ENCODE measurements at regions not wholly inside any gene's neighbourhood (a gene's known extent, or its start where the extent isn't known, plus 50 kb on each side); places are given as distances from the start of the nearest gene placed in this dataset.
"Not testable (repeated sequence)": the region's sequence is repeated elsewhere in the genome, so short reads cannot be mapped to it uniquely, and the experiment has no call there.

- DNase-seq; H3K9me3 Mint-ChIP-seq (ENCODE audit: low read depth); H3K27me3 Mint-ChIP-seq; ATAC-seq; H3K4me1 Mint-ChIP-seq; H3K27ac Mint-ChIP-seq; intact Hi-C loops (cut with DNase I, micrococcal nuclease); POLR2A ChIA-PET; H3K4me3 Mint-ChIP-seq; CTCF ChIA-PET; H3K36me3 Mint-ChIP-seq (ENCODE audit: low read depth): not testable (repeated sequence)
These were observed 439.1 kb upstream of the CA10 start for GRCh38 chr17:52597452-52598215.

GRCh38 chr17:52594516-52594915 lies 436.0 kb upstream of the CA10 start:
- no peak for DNase-seq
- no peaks in the 10 kb centered on the region for H3K36me3 Mint-ChIP-seq (ENCODE audit: low read depth)
- H3K27ac Mint-ChIP-seq, result no peak overlapping the region
- intact Hi-C loops (cut with DNase I, micrococcal nuclease), result no loop called here
- H3K9me3 Mint-ChIP-seq (ENCODE audit: low read depth), result peaks cover 14% of the 10 kb centered on the region
- ATAC-seq, result no peak
- CTCF ChIA-PET, result no interaction called here
- no peaks in the 10 kb centered on the region for H3K4me1 Mint-ChIP-seq
- POLR2A ChIA-PET, result no interaction called here
- no peaks in the 10 kb centered on the region for H3K27me3 Mint-ChIP-seq
- H3K4me3 Mint-ChIP-seq, result no peak overlapping the region

DNA sequence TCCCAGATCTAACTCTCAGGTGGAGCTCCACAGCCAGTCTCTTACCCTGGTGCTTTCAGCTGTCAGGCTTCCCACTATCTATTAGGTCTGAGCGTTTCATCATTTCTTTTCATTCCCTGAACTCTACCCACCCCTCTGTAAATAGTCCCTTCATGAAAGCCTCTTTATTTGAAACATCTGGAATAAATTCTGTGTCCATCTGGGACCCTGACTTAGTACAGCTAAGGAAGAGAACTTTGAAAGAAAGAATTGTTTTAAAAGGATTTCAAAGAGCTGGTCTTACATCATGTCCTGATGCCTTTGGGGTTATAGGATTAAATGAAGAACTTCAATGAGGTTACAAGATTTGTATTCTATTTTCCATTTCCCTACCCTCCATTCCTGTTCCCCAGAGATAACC lies 388.5 kb upstream of the CA10 start:
- Mint-ChIP-seq H3K27me3 (no peaks in the 10 kb centered on the region), H3K27ac (no peak overlapping the region), H3K9me3 (ENCODE audit: low read depth) (peaks cover 2% of the 10 kb centered on the region), H3K36me3 (ENCODE audit: low read depth) (no peaks in the 10 kb centered on the region), H3K4me3 (no peak overlapping the region), H3K4me1 (no peaks in the 10 kb centered on the region)
- DNase-seq (no peak), ATAC-seq (no peak)
- intact Hi-C loops (cut with DNase I, micrococcal nuclease), result no loop called here
- ChIA-PET POLR2A (no interaction called here), CTCF (no interaction called here)

DNA sequence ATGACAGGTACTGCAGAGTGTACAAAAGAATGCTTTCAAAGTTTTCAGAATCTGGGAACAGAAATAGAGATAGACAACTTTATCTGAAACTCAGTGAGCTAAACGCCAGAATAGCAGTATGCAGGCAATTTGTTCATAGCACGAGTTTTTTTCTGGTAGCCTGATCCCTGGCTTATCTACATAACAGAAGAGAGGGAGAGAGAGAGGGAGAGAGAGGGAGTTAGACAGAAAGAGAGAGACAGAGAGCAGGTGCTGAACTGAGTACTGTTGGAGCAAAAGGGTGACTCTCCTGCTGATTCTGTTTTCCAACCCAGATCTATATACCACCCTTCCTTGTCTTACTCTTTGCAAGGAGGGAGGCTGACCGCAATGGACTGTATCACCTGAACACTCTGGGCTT lies 388.0 kb upstream of the CA10 start:
- ChIA-PET POLR2A (no interaction called here), CTCF (no interaction called here)
- Mint-ChIP-seq H3K27ac (no peak overlapping the region), H3K4me1 (no peaks in the 10 kb centered on the region), H3K27me3 (no peaks in the 10 kb centered on the region), H3K4me3 (no peak overlapping the region), H3K9me3 (ENCODE audit: low read depth) (no peaks in the 10 kb centered on the region), H3K36me3 (ENCODE audit: low read depth) (no peaks in the 10 kb centered on the region)
- ATAC-seq (no peak), DNase-seq (no peak)
- intact Hi-C loops (cut with DNase I, micrococcal nuclease), result no loop called here

DNA sequence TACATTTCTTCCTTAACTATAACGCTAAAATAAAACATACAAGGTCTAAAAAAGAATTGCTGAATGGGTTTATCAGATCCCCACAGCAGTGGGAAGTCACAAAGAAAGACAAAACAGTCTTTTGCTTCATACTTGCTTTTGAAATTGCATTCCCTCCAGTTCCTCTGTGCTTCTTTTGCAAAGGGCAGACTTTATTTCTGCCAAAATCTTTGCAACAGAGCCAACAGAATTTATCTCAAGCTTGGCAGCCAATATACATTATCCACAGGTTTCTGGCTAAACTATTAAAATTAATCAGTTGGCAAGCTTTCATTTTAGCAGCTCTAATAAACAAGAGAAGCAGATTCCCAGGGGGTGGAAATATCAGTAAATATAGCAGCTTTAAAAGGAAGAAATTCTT lies 378.9 kb upstream of the CA10 start:
- CTCF ChIA-PET, result no interaction called here
- Mint-ChIP-seq H3K9me3 (ENCODE audit: low read depth) (no peaks in the 10 kb centered on the region), H3K27ac (no peak overlapping the region), H3K4me3 (no peak overlapping the region), H3K27me3 (no peaks in the 10 kb centered on the region), H3K36me3 (ENCODE audit: low read depth) (no peaks in the 10 kb centered on the region), H3K4me1 (no peaks in the 10 kb centered on the region)
- DNase-seq, result no peak
- intact Hi-C loops (cut with DNase I, micrococcal nuclease), result no loop called here
- POLR2A ChIA-PET, result no interaction called here
- ATAC-seq, result no peak

DNA sequence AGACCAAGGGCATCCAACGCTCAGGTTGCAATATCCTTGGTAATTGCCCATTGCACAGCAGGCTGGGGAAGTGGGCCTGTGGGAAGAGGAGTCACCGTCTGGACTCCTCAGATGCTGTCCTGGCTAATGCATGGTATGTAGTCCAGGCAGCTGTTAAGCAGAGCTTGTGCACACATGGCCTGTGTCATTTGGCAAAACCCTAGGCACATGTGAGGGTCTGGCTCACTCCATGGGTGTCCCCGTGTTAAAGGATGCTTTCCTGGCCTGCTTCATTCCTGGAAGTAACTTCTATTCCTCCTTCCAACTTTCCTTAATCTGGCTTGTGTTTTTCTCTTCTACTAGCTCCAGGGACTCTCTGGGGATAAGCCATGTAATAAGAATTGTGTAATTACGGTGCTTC lies 378.0 kb upstream of the CA10 start:
- peaks cover 2% of the 10 kb centered on the region for H3K9me3 Mint-ChIP-seq (ENCODE audit: low read depth)
- ATAC-seq, result no peak
- CTCF ChIA-PET, result no interaction called here
- no peak overlapping the region for H3K27ac Mint-ChIP-seq
- DNase-seq, result no peak
- no peaks in the 10 kb centered on the region for H3K36me3 Mint-ChIP-seq (ENCODE audit: low read depth)
- intact Hi-C loops (cut with DNase I, micrococcal nuclease), result no loop called here
- POLR2A ChIA-PET, result no interaction called here
- no peak overlapping the region for H3K4me3 Mint-ChIP-seq
- H3K27me3 Mint-ChIP-seq, result no peaks in the 10 kb centered on the region
- H3K4me1 Mint-ChIP-seq, result no peaks in the 10 kb centered on the region

- ChIA-PET CTCF (no interaction called here), POLR2A (no interaction called here)
- H3K9me3 Mint-ChIP-seq (ENCODE audit: low read depth), result peaks cover 2% of the 10 kb centered on the region
- H3K27ac Mint-ChIP-seq, result no peak overlapping the region
- H3K4me1 Mint-ChIP-seq, result no peaks in the 10 kb centered on the region
- no peaks in the 10 kb centered on the region for H3K36me3 Mint-ChIP-seq (ENCODE audit: low read depth)
- DNase-seq (no peak), ATAC-seq (no peak)
- no peak overlapping the region for H3K4me3 Mint-ChIP-seq
- intact Hi-C loops (cut with DNase I, micrococcal nuclease), result no loop called here
- no peaks in the 10 kb centered on the region for H3K27me3 Mint-ChIP-seq
These were observed 373.9 kb upstream of the CA10 start for GRCh38 chr17:52532373-52532772.

DNA sequence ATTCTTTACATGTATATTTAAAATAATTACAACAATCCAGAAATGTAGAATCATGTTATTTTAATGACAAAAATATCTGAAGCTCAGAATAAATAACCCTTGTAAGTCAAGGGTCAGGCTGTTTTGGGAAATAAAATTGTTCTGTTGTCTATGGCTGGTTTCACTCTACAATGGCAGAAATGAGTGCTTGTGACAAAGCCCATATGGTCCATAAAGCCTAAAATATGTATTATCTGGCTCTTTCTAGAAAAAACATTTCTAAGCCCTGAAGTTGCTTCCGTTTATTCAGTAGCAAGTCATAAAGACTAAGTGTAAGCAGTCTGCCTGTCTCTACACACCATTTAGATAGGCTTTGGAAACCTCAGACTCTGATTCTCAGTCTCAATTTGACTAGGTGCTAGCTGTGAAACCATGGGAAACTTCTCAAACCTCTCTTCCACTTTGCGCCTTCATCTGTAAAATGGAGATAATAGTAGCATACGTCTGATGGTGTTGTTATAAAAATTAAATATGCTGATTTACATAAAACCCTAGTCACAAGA lies 365.7 kb upstream of the CA10 start:
- Mint-ChIP-seq H3K27ac (no peak overlapping the region), H3K4me3 (no peak overlapping the region), H3K36me3 (ENCODE audit: low read depth) (no peaks in the 10 kb centered on the region), H3K9me3 (ENCODE audit: low read depth) (peaks cover 5% of the 10 kb centered on the region), H3K4me1 (no peaks in the 10 kb centered on the region), H3K27me3 (no peaks in the 10 kb centered on the region)
- ATAC-seq (no peak), DNase-seq (no peak)
- ChIA-PET POLR2A (no interaction called here), CTCF (no interaction called here)
- intact Hi-C loops (cut with DNase I, micrococcal nuclease), result no loop called here

- ChIA-PET CTCF (no interaction called here), POLR2A (no interaction called here)
- Mint-ChIP-seq H3K27ac (no peak overlapping the region), H3K4me1 (no peaks in the 10 kb centered on the region), H3K27me3 (no peaks in the 10 kb centered on the region), H3K36me3 (ENCODE audit: low read depth) (no peaks in the 10 kb centered on the region), H3K4me3 (no peak overlapping the region), H3K9me3 (ENCODE audit: low read depth) (peaks cover 5% of the 10 kb centered on the region)
- ATAC-seq, result no peak
- intact Hi-C loops (cut with DNase I, micrococcal nuclease), result no loop called here
- DNase-seq, result no peak
These were observed 358.7 kb upstream of the CA10 start for GRCh38 chr17:52517176-52517575.

DNA sequence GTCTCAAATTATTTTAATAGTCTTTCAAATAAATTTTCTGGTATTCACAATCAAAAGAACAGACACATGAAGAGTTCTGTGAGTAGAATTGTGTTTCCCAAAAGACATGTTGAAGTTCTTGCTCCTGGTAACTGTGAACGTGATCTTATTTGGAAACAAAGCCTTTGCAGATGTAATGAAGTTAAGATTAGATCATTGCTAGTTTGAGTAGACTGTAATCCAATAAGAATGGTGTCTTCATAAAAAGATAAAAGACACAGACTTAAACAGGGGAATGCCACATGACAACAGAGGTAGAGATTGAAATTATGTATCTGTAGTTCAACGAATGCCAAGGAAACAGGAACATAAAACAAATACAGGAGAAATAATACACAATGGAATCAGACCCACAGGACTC lies 357.4 kb upstream of the CA10 start:
- Mint-ChIP-seq H3K27me3 (no peaks in the 10 kb centered on the region), H3K27ac (no peak overlapping the region), H3K4me3 (no peak overlapping the region), H3K4me1 (no peaks in the 10 kb centered on the region), H3K9me3 (ENCODE audit: low read depth) (peaks cover 6% of the 10 kb centered on the region), H3K36me3 (ENCODE audit: low read depth) (no peaks in the 10 kb centered on the region)
- ChIA-PET POLR2A (no interaction called here), CTCF (no interaction called here)
- ATAC-seq (no peak), DNase-seq (no peak)
- intact Hi-C loops (cut with DNase I, micrococcal nuclease), result no loop called here

GRCh38 chr17:52505601-52506000 lies 347.1 kb upstream of the CA10 start:
- CTCF ChIA-PET, result interaction anchor here (0.7 kb wide), 1 partner anchor 12 kb away, joined by 3 read pairs; no protein-coding TSS in a partner anchor
- intact Hi-C loops (cut with DNase I, micrococcal nuclease), result no loop called here
- no peaks in the 10 kb centered on the region for H3K36me3 Mint-ChIP-seq (ENCODE audit: low read depth)

DNA sequence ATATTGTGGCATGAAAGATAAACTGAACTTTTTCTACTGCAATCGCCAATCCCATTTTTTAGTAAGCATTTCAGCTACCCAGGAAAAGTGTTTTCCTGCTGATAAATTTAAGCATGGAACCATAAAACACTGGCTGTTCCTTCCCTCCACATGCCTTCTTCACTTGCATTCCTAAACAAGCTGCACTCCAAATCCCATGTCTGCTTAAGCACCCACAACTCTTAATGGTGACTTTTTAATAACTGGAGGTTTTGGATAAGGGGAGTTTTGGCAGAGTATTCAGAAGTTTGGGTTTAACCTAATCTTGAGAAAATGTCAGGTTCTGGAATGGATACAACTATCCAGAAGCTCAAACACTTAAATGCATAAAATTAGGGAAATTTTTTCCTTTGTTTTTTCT lies 345.6 kb upstream of the CA10 start:
- H3K9me3 Mint-ChIP-seq (ENCODE audit: low read depth), result peaks cover 9% of the 10 kb centered on the region
- H3K27me3 Mint-ChIP-seq, result peaks cover 2% of the 10 kb centered on the region
- no peak for DNase-seq
- no peaks in the 10 kb centered on the region for H3K4me1 Mint-ChIP-seq
- ATAC-seq, result no peak
- H3K36me3 Mint-ChIP-seq (ENCODE audit: low read depth), result no peaks in the 10 kb centered on the region
- ChIA-PET CTCF (no interaction called here), POLR2A (no interaction called here)
- intact Hi-C loops (cut with DNase I, micrococcal nuclease), result no loop called here
- no peak overlapping the region for H3K4me3 Mint-ChIP-seq
- H3K27ac Mint-ChIP-seq, result no peak overlapping the region

More at GRCh38 chr17:52505601-52506000, 347.1 kb upstream of the CA10 start:
- Mint-ChIP-seq H3K27ac (no peak overlapping the region), H3K4me1 (no peaks in the 10 kb centered on the region), H3K9me3 (ENCODE audit: low read depth) (peaks cover 9% of the 10 kb centered on the region), H3K27me3 (peaks cover 2% of the 10 kb centered on the region), H3K4me3 (no peak overlapping the region)
- no peak for ATAC-seq
- DNase-seq, result no peak
- POLR2A ChIA-PET, result no interaction called here

GRCh38 chr17:52495646-52496045 lies 337.1 kb upstream of the CA10 start:
- CTCF ChIA-PET, result no interaction called here
- DNase-seq, result no peak
- Mint-ChIP-seq H3K36me3 (ENCODE audit: low read depth) (no peaks in the 10 kb centered on the region), H3K4me1 (no peaks in the 10 kb centered on the region), H3K27me3 (no peaks in the 10 kb centered on the region), H3K9me3 (ENCODE audit: low read depth) (peaks cover 11% of the 10 kb centered on the region), H3K27ac (no peak overlapping the region), H3K4me3 (no peak overlapping the region)
- POLR2A ChIA-PET, result no interaction called here
- no peak for ATAC-seq
- intact Hi-C loops (cut with DNase I, micrococcal nuclease), result no loop called here
